ENCODE measurements at regions not wholly inside any gene's neighbourhood (a gene's known extent, or its start where the extent isn't known, plus 50 kb on each side); places are given as distances from the start of the nearest gene placed in this dataset.

DNA sequence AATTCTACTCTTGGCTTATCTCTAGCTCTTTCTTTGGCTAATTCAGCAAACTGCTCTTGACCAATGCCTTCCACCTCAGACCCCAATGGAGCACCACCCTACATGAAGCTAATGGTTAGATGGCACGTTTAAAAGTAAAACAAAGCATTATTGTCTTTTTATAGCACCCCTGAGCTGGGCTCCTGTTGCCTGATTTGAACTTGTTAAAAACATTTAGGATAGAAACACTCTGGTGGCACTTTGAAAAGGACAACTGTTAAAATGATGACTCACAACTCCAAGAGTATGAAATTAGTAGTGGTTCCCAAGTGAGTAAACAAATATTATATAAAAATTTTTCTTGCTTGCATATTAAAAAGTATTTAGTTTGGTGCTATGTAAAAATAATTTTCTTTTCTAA, 299.6 kb upstream of the DCN start:
- TF ChIP-seq, protein P1, sequence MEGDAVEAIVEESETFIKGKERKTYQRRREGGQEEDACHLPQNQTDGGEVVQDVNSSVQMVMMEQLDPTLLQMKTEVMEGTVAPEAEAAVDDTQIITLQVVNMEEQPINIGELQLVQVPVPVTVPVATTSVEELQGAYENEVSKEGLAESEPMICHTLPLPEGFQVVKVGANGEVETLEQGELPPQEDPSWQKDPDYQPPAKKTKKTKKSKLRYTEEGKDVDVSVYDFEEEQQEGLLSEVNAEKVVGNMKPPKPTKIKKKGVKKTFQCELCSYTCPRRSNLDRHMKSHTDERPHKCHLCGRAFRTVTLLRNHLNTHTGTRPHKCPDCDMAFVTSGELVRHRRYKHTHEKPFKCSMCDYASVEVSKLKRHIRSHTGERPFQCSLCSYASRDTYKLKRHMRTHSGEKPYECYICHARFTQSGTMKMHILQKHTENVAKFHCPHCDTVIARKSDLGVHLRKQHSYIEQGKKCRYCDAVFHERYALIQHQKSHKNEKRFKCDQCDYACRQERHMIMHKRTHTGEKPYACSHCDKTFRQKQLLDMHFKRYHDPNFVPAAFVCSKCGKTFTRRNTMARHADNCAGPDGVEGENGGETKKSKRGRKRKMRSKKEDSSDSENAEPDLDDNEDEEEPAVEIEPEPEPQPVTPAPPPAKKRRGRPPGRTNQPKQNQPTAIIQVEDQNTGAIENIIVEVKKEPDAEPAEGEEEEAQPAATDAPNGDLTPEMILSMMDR (IDR thresholded peaks at IDR 0.05; ENCODE audit: low read length) = no peak
- TF ChIP-seq EZH2 (IDR thresholded peaks at IDR 0.05; ENCODE audit: borderline replicate concordance, low read length) = no peak
